SK-N-SH treated with all-trans-retinoic acid at 6 μM for 48 hours (cell line): ENCODE measurements at regions not wholly inside any gene's neighbourhood (a gene's known extent, or its start where the extent isn't known, plus 50 kb on each side); places are given as distances from the start of the nearest gene placed in this dataset.

ENCODE experiments used
- ATAC-seq: fragments of 200-7000 bp; cut with Tn5 transposase; 3 replicates; pipeline ENCODE4 v1.9.1; 2020; ENCODE audit warnings: mild to moderate bottlenecking, moderate library complexity
- ARNTL ChIP-seq: fragments of 450-650 bp; formaldehyde crosslinking; IDR thresholded peaks from 2 replicates; pipeline ENCODE4 v1.5.0; 2020; ENCODE audit warnings: low read depth, mild to moderate bottlenecking, moderate library complexity, borderline replicate concordance
- BACH2 ChIP-seq: fragments of 250-450 bp; sonication (Bioruptor Pico); IDR thresholded peaks from 2 replicates; pipeline ENCODE4 v1.9.0; 2021; ENCODE audit warnings: mild to moderate bottlenecking, borderline replicate concordance
- CREB5 ChIP-seq: fragments of 250-450 bp; sonication (Bioruptor Pico); IDR thresholded peaks from 2 replicates; pipeline ENCODE4 v1.5.1; 2020; ENCODE audit warnings: low read depth, mild to moderate bottlenecking, moderate library complexity
- CSDC2 ChIP-seq: fragments of 250-450 bp; sonication (Bioruptor Pico); IDR thresholded peaks from 2 replicates; pipeline ENCODE4 v1.5.0; 2020; ENCODE audit warnings: mild to moderate bottlenecking, moderate library complexity
- ESRRG ChIP-seq: fragments of 250-450 bp; sonication (Bioruptor Pico); IDR thresholded peaks from 2 replicates; pipeline ENCODE4 v1.6.1; 2021; ENCODE audit warnings: mild to moderate bottlenecking
- GLIS3 ChIP-seq: fragments of 250-450 bp; sonication (Bioruptor Pico); IDR thresholded peaks from 2 replicates; pipeline ENCODE4 v1.5.0; 2020; ENCODE audit warnings: mild to moderate bottlenecking, moderate library complexity
- ISL1 ChIP-seq: fragments of 250-450 bp; sonication (Bioruptor Pico); IDR thresholded peaks from 2 replicates; pipeline ENCODE4 v2.1.2; 2022; ENCODE audit warnings: mild to moderate bottlenecking, moderate library complexity
- OSR1 ChIP-seq: fragments of 250-450 bp; sonication (Bioruptor Pico); IDR thresholded peaks from 2 replicates; pipeline ENCODE4 v1.8.0; 2022; ENCODE audit warnings: moderate library complexity, mild to moderate bottlenecking, inconsistent platforms
- PATZ1 ChIP-seq: fragments of 250-450 bp; sonication (Bioruptor Pico); IDR thresholded peaks from 2 replicates; pipeline ENCODE4 v1.8.0; 2020; ENCODE audit warnings: mild to moderate bottlenecking, moderate library complexity, borderline replicate concordance
- POU6F1 ChIP-seq: fragments of 250-450 bp; sonication (Bioruptor Pico); IDR thresholded peaks from 2 replicates; pipeline ENCODE4 v1.8.0; 2021; ENCODE audit warnings: low read depth, mild to moderate bottlenecking, moderate library complexity, borderline replicate concordance
- PPARA ChIP-seq: fragments of 250-450 bp; sonication (Bioruptor Pico); IDR thresholded peaks from 2 replicates; pipeline ENCODE4 v1.5.0; 2020; ENCODE audit warnings: mild to moderate bottlenecking, borderline replicate concordance
- RARB ChIP-seq: fragments of 250-450 bp; sonication (Bioruptor Pico); IDR thresholded peaks from 2 replicates; pipeline ENCODE4 v1.8.0; 2021; ENCODE audit warnings: mild to moderate bottlenecking, moderate library complexity
- SNAI2 ChIP-seq: fragments of 250-450 bp; sonication (Bioruptor Pico); IDR thresholded peaks from 2 replicates; pipeline ENCODE4 v1.5.0; 2020; ENCODE audit warnings: mild to moderate bottlenecking, moderate library complexity
- TCF4 ChIP-seq: fragments of 250-450 bp; sonication (Bioruptor Pico); IDR thresholded peaks from 2 replicates; pipeline ENCODE4 v1.8.0; 2021; ENCODE audit warnings: mild to moderate bottlenecking, moderate library complexity, borderline replicate concordance
- TOX ChIP-seq: fragments of 250-450 bp; sonication (Bioruptor Pico); IDR thresholded peaks from 2 replicates; pipeline ENCODE4 v1.8.0; 2021; ENCODE audit warnings: mild to moderate bottlenecking, moderate library complexity, borderline replicate concordance
- ZC3H10 ChIP-seq: fragments of 250-450 bp; sonication (Bioruptor Pico); IDR thresholded peaks from 2 replicates; pipeline ENCODE4 v1.5.1; 2021; ENCODE audit warnings: mild to moderate bottlenecking, moderate library complexity
- ZFP30 ChIP-seq: fragments of 450-650 bp; formaldehyde crosslinking; IDR thresholded peaks from 2 replicates; pipeline ENCODE4 v1.5.0; 2022; ENCODE audit warnings: mild to moderate bottlenecking, moderate library complexity
- ZNF565 ChIP-seq: fragments of 450-650 bp; formaldehyde crosslinking; conservative IDR thresholded peaks from 2 replicates; pipeline ENCODE4 v1.5.0; 2020; ENCODE audit warnings: low read depth, mild to moderate bottlenecking, moderate library complexity
- ZNF70 ChIP-seq: fragments of 450-650 bp; formaldehyde crosslinking; IDR thresholded peaks from 2 replicates; pipeline ENCODE4 v1.5.0; 2020; ENCODE audit warnings: mild to moderate bottlenecking, moderate library complexity
- ZNF8 ChIP-seq: fragments of 450-650 bp; formaldehyde crosslinking; IDR thresholded peaks from 2 replicates; pipeline ENCODE4 v1.5.0; 2020; ENCODE audit warnings: mild to moderate bottlenecking, moderate library complexity
- TF ChIP-seq, protein P1 (sequence below): fragments of 250-450 bp; sonication (Bioruptor Pico); IDR thresholded peaks from 2 replicates; pipeline ENCODE4 v1.5.1; 2021; ENCODE audit warnings: mild to moderate bottlenecking, moderate library complexity

DNA sequence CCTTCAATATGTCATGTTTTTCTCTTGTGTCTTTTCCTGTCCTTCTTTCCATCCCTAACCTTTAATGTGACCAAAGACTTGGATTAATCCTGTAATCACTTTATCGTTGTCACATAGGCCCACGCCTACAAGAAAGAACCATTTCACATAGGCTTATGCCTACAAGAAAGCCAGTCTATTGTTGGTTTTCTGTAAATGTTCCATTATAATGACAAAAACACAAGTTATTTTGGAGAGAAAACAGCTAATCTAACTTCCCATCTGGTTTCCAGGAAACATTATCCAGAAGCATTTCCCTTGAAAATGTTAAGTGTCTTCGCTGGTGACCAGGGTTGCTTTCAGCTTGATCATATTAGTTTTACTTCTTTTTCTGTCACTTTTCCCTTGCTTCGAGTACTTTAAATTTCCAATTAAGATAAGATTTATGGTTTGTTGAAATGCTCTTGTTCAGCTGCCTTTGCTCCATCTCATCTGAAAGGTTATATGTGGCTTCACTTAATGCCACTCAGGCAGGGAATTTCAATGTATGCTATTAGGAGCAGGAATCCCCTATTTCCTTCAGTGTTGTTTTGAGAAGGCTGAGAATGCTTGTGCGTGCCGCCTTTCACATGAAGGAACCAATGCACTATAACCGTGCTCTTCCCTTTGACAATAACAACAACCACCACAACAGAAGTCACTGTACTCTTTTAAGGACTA, 708.2 kb downstream of the EFNB2 start:
- ATAC-seq, result no peak
- TF ChIP-seq ZNF8, result no peak
- no peak for TF ChIP-seq ZFP30
- TF ChIP-seq CREB5 (CRISPR knock-in tag), result no peak
- no peak for TF ChIP-seq CSDC2
- no peak for TF ChIP-seq TOX (CRISPR knock-in tag)
- no peak for TF ChIP-seq GLIS3
- TF ChIP-seq ARNTL, result no peak

DNA sequence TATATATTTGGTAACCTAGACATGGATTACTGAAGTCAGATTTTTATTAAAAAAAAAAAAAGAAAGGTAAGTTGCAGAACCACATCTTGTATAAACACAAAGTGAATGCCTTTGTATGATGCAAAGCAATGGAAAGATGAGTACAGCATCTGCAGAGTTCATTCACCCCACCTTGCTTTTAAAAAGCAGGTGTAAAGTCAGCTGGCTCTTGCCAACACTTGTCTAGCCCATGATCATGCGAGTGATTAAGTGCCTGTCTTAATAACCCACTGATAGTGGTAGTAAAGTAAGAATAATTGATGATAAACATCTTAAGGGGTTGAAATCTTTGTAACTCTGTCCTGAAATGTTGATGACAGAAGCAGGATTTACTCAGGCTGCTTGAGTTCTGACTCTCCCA, 710.4 kb downstream of the EFNB2 start:
- TF ChIP-seq OSR1 (CRISPR knock-in tag), result no peak
- TF ChIP-seq PPARA, result no peak
- TF ChIP-seq CREB5 (CRISPR knock-in tag), result no peak
- no peak for TF ChIP-seq ZNF8
- no peak for TF ChIP-seq PATZ1
- no peak for TF ChIP-seq ZC3H10
- TF ChIP-seq ZNF565 (CRISPR knock-in tag), result no peak
- ATAC-seq, result no peak

DNA sequence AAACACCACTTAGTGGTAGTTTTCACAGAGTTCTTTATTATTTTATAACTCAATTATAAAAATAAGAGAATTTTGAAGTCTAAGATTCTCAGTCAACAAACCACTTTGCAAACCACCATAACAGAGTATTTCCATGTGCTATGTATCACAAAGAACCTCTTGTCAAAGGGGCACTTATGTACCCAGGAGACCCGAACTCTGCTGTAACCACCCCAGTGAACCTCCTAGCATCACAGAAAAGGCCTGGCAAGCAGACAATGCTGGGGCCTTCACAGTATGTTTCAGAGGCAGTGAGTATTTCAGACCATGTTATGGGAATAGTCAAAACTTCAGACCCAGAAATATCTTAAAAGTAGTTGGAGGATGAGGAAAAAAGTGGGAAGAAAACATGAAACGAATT, 714.1 kb downstream of the EFNB2 start:
- TF ChIP-seq ZFP30 (no peak), TCF4 (CRISPR knock-in tag) (no peak), PATZ1 (no peak), BACH2 (CRISPR knock-in tag) (no peak), CREB5 (CRISPR knock-in tag) (no peak), POU6F1 (CRISPR knock-in tag) (no peak), ZNF8 (no peak)
- ATAC-seq, result no peak

GRCh38 chr13:105820415-105820814, 715.0 kb downstream of the EFNB2 start:
- no peak for ATAC-seq
- no peak for TF ChIP-seq ZNF565 (CRISPR knock-in tag)
- TF ChIP-seq SNAI2 (CRISPR knock-in tag), result no peak
- no peak for TF ChIP-seq PPARA
- TF ChIP-seq, protein P1, sequence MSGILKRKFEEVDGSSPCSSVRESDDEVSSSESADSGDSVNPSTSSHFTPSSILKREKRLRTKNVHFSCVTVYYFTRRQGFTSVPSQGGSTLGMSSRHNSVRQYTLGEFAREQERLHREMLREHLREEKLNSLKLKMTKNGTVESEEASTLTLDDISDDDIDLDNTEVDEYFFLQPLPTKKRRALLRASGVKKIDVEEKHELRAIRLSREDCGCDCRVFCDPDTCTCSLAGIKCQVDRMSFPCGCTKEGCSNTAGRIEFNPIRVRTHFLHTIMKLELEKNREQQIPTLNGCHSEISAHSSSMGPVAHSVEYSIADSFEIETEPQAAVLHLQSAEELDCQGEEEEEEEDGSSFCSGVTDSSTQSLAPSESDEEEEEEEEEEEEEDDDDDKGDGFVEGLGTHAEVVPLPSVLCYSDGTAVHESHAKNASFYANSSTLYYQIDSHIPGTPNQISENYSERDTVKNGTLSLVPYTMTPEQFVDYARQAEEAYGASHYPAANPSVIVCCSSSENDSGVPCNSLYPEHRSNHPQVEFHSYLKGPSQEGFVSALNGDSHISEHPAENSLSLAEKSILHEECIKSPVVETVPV (CRISPR knock-in tag), result no peak
- no peak for TF ChIP-seq ZC3H10
- no peak for TF ChIP-seq OSR1 (CRISPR knock-in tag)
- no peak for TF ChIP-seq RARB (CRISPR knock-in tag)
- TF ChIP-seq PATZ1, result no peak
- TF ChIP-seq ESRRG, result no peak
- TF ChIP-seq ZNF70 (CRISPR knock-in tag), result no peak
- TF ChIP-seq ZFP30, result no peak
- TF ChIP-seq ARNTL, result no peak
- TF ChIP-seq GLIS3, result no peak
- no peak for TF ChIP-seq ISL1 (CRISPR knock-in tag)
